ENCODE measurements at regions not wholly inside any gene's neighbourhood (a gene's known extent, or its start where the extent isn't known, plus 50 kb on each side); places are given as distances from the start of the nearest gene placed in this dataset.
"Not testable (repeated sequence)": the region's sequence is repeated elsewhere in the genome, so short reads cannot be mapped to it uniquely, and the experiment has no call there.

DNA sequence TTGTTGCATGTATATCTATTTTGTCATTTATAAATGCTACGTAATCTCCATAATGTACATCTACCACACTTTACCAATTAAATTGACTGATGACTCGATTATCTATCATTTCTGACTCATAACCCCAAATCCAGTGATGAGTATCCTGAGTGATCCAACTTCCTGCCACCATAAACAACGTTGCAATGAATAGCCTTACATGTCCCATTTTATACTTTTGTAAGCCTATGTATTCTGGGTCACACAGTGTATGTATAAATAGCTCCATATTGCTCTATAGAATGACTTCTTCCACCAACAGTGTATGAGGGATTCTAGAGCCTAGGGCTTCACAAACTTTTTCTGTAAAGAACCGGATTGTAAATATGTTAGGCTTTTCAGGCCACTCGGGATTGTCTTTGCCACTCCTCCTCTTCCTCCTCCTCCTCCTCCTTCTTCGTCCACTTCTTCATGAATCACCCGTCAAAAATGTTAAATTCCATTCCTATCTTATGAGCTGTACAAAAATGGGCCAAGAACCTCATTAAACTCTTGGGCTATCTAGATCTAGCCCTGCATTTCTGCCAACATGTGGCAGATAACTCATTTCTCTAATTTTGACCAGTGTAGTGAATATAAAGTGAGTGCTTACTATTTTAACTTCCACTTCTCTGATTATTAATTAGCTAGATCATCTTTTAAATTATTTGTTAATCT lies 672.2 kb upstream of the AMOT start:
- peak; percentile 68 for DNase-seq (ENCODE audit: low read depth)

DNA sequence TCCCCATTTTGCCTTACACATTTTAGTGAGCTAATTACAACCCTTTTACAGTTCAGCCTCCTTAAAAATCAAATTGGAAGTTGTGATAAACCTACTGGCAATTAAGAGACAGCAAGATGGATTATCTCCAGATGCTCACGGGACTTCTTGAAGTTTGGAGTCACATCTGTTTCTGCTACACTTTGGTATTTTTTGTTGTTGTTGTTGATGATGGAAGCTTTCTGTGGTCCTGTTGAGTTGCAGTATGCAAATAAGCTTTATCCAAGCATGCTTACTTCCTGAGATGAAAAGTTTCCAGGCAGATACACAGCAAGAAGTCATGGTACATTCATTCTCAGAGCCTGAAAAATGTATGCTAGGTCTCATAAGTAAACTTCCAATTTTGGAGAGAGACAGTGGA lies 670.0 kb upstream of the AMOT start:
- no peak for DNase-seq (ENCODE audit: low read depth)

DNA sequence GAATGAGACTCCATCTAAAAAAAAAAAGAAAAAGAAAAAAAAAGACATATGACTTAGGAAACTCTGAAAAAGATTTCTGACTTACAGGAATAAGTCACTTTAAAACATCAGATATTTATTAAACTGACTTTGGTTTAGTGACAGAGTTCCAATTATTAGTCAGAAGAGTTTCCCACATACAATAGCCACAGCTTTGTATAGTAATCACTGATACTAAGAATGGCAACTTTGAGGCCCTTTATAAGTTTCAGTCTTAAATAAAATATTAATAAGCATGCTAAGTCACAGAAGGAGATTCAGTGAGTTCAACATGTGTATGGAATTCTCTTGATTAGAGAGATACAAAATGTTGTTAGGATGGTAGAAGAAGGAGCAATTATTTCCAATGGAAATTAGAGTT lies 652.3 kb upstream of the AMOT start:
- no peak for DNase-seq (ENCODE audit: low read depth)

DNA sequence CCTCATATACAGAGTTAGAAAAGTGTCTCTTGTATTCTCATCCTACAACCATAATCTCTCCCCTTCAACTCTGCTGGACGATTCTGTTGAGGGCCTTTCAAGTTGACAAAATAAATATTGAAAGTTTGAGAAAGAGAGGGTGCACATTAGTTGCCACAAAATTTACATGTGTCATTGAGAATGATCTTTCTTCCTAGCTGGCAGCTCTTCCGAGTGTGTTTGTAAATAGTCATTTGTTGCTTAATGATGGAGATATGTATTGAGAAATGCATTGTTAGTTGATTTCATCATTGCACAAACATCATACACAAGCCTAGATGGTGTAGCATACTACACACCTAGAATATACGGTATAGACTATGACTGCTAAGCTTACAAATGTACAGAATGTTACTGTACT lies 632.8 kb upstream of the AMOT start:
- no peak for DNase-seq (ENCODE audit: low read depth)

DNA sequence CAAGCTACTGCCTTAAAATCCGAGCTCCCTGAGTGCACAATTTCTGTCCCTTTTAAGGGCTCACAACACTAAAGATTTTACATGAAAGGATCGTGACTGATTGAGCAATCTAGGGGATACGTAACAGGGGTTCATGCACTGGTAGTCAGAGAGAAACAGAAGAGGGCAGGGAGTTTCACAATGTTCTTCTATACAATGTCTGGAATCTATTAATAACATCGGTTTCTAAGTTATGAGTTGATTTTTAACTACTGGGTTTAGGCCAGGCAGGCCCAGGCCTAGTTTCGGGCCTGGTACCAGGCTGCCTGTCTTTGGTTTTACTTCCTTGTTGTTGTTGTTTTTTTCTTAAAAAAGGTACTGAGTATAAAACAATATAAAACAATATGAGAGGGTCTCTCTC lies 632.4 kb upstream of the AMOT start:
- not testable (repeated sequence) for DNase-seq (ENCODE audit: low read depth)

DNA sequence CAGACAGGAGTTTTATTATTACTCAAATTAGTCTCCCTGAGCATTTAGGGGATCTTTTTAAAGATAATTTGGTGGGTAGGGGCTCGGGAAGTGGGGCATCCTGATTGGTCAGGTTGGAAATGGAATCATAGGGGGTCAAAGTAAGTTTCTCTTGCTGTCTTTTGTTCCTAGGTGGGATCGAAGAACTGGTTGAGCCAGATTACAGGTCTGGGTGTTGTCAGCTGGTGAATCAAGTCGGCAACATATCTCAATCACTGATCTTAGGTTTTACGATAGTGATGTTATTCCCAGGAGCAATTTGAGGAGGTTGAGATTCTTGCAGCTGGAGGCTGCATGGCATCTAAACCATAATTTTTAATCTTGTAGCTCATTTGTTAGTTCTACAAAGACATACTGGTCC lies 629.5 kb upstream of the AMOT start:
- no peak for DNase-seq (ENCODE audit: low read depth)

DNA sequence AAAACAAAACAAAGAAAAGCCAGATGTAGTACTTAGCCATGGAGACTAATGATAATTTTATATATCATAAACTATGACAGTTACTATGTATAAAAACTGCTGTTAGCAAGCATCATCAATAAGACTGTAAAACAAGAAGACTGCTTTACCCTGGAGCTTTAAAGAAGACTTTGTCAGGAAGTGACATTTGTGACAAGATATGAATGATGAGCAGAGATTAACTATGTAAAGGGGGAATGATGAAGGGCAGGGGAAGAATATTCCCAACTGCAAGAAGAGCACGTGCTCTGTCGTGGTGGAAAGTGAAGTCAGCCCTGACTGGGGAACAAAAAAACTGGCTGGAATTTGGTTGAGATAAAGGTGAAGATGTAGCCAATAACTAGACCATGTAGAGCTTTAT lies 617.1 kb upstream of the AMOT start:
- no peak for DNase-seq (ENCODE audit: low read depth)

DNA sequence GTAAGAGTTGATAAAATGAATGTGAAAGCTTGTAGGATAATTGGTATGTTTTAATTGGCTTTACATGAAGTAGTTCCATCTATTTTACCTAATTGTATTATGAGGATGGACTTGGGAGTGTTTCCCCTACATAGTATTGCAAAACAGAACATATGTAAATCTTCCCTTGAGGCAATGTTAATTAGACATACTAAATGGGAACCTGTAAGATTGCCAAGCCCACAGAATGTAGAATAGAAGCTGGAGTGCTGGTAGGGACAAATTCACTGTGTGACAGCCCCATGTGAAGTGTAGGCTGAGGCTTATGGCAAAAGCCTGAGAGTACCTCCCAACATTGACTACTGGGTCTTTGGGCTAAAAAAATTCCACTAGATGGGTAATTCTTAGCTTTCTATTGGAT lies 615.0 kb upstream of the AMOT start:
- no peak for DNase-seq (ENCODE audit: low read depth)

DNA sequence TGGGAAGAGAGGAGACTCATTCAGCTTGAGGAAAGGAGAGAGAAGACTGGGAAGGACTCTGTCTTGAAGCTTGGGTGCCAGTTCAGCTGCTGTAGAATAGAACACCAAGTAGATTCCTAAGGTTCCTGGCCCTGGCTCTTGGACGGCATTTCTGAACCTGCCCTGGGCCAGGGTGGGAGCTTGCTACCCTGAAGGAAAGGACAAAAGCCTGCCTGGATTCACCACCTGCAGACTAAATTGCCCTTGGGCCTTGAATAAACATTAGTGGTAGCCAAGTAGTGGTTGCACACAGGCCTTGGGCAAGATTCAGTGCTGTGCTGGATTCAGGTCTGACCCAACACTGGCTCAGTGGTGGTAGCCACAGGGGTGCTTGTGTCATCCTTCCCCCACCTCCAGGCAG lies 588.4 kb upstream of the AMOT start:
- DNase-seq (ENCODE audit: low read depth) = no peak

DNA sequence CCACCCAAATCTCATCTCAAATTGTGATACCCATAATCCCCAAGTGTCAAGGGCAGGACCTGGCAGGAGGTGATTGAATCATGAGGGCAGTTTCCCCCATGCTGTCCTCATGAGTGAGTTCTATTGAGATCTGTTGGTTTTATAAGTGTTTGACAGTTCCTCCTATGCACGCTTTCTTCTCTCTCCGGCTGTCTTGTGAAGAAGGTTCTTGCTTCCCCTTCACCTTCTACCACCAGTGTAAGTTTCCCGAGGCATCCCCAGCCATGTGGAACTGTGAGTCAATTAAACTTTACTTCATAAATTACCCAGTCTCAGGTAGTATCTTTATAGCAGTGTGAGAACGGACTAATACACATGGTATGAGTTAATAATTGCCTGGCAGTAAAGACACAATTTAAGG lies 581.7 kb upstream of the AMOT start:
- DNase-seq (ENCODE audit: low read depth) = no peak

DNA sequence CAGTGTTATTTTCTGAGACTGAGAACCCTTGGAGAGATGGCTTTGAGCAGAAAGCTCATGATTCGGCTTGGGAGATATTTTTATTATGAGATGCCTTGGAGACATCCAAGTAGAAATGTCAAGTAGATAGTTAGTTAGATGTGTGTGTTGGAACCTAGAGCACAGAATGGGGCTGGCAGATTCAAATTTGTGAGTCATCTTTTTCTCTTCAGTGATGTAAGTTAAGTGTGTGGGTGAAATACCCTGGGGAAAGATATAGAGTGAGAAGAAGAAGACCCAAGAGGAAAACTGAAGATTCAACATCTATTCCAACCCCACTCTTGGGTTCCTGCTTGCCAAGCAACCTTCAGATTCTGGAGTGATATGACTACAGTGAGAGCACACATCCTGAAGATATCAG lies 580.8 kb upstream of the AMOT start:
- no peak for DNase-seq (ENCODE audit: low read depth)

DNA sequence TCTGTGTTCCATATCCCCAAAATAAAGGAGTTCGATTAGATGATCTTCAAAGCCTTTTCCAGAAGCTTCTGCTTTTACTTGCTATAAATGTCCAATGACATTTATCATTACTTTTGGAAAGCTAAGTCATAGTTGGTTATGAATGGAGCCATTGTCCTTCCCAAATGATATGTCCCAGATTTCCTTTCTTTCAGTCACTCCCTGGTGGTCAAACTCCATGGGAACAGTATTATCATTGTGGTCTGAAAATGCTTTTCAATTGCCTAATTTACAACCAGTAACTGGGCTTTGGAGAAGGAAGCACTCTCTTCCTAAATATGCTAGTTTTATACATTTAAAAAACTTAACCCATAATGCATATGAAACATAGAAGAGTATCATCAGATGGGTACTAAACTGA lies 571.5 kb upstream of the AMOT start:
- DNase-seq (ENCODE audit: low read depth) = no peak

DNA sequence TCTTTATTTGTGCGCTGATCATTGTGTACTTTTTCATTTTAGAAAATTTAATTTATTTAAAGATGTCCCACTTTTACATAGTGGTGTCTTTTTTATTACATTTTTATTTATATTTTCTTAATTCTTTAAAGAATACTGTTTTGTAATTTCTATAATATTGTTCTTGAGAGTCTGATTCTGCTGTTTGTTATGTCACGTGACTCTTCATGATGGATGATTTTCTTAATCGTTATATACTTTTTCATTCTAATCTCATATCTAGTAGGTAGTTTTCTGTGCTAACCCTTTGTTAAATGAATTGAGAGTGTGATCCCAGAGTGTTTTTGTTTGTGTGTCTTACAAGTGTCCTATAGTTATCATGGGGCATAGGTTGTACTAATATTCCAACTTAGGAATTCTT lies 568.2 kb upstream of the AMOT start:
- DNase-seq (ENCODE audit: low read depth) = no peak

DNA sequence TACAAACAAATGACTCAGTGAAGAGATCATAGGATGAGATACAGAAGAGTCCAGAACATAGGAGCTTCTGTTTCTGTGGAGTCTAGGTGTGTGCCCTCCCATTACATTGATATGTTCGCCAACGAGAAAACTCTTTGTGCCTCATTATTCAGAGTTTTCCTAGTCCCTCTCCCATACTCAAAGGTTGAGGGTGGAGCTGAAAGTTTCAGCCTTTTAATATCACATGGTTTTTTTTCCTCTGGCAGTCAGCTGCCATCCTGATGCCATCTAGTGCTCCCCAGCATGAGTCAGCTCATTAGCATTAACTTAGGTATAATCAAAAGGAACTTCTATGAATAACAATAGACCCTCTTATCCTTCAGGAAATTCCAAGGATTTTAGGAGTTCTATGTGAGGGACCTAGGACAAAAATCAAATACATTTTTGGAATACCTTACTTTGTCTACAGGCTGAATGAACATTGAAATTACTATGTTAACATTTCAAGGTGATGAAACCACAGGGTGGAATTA lies 559.6 kb upstream of the AMOT start:
- no peak for DNase-seq (ENCODE audit: low read depth)

DNA sequence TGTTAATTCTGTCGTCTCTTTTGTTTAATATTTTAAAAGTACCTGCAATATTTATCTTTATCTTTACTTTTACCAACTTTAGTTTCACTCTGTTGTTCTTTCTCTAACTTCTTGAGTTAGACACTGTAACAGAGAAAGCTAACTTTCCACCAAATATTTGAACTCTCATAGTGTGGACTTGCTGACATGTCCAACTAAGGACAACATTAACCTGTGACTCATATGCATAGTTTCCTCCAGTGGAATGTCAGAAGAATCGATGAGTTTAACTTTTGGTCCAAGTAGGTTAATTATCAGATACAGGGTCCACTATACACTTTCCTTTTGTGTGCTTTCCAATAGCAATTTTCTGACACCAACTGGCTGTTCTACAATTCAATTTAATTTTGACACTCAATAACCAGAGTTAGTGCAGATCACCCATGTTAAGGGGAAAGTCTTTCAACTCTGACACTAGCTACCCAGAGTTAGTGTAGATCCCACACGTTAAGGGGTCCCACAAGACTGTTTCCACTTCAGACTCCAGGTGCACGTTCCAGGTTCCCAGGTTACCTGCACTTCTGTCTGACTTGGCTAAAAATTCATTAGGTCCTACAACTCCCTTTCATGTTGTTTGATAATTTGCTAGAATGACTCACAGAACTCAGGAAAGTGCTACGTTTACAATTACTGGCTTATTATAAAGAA lies 559.0 kb upstream of the AMOT start:
- DNase-seq (ENCODE audit: low read depth) = no peak

DNA sequence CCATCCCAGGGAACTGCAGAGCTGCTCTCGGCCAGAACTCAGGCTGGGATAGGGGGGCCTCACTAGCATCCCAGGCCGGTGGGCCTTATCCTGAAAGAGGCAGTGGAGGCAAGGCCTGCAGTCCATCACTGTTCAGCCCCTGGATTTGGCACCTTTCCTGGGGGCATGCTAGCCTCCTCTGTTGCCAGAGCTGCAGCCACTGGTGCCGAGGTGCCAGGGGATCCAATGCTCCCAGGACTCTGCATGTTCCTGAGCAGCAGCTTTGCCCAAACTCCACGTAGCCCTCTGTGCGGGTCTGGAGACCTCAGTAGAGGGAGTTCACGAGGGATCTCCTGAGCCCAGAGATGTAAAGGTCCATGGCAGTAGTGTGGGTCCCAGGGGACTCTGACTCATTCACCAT lies 551.7 kb upstream of the AMOT start:
- DNase-seq (ENCODE audit: low read depth) = no peak

DNA sequence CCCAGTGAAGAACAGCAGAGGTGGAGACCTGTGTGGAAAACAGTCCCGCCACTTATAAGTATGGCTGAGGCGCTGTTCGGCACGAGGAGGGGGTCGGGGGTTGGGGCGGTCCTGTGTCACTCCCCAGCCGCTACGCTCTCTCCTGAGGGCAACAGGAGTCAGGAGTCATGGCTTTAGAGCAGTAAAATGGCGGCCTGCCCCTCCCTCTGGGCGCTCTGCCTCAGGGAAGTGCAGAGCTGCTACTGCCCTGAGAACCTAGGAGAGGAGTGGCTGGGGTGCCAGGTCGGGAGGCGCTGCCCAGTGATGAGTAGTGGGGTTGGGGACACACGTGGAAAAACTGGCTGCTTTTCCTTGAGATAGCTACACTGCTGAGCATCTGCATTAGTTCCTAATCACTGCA lies 551.2 kb upstream of the AMOT start:
- DNase-seq (ENCODE audit: low read depth) = no peak

DNA sequence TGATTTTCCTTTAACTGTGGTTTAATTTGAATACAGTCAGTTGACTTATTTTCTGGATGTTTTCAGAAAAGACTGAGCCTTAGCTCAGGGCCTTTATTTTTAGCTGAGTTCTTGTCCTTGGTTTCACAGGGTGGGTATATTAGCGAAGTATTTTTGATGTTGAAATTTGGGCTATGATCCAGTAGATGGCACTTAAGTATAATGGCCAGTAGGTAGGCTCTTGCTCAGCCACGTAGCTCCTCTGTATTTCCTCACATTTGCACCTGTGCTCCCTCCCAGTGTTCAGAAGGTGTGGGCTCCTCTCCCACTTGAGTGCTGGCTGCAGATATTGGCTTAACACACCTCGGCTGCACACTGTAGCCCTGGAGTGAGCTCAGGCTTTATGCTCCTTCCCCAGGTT lies 549.9 kb upstream of the AMOT start:
- no peak for DNase-seq (ENCODE audit: low read depth)

DNA sequence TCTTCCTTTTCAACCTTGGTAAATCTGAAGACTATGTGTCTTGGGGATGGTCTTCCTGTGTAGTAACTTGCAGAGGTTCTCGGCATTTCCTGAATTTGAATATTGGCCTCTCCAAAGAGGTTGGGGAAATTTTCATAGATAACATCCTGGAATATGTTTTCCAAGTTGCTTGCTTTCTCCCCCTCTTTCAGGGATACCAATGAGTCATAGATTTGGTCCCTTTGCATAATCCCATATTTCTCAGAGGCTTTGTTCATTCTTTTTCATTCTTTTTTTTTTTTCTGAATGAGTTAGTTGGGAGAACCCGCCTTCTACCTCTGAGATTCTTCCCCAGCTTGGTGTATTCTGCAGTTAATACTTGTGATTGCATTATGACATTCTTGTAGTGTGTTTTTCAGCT lies 549.2 kb upstream of the AMOT start:
- no peak for DNase-seq (ENCODE audit: low read depth)

DNA sequence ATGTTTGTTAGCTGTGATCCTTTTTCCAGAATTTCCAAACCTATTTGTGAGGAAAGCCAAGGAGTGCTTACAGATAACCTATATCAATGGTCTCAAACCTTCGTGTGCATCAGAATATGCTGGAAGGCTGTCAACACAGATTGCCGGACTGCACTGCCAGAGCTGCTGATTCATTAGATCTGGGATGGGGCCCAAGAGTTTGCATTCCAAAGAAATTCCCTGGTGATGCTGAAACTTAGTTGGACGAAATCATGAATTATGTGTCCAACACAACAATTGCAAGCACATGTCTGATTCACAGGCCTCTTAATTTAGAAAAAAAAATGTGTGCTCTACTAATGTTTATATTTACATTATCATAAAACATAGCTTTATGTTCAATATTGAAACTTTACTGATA lies 544.0 kb upstream of the AMOT start:
- peak; percentile 71 for DNase-seq (ENCODE audit: low read depth)

DNA sequence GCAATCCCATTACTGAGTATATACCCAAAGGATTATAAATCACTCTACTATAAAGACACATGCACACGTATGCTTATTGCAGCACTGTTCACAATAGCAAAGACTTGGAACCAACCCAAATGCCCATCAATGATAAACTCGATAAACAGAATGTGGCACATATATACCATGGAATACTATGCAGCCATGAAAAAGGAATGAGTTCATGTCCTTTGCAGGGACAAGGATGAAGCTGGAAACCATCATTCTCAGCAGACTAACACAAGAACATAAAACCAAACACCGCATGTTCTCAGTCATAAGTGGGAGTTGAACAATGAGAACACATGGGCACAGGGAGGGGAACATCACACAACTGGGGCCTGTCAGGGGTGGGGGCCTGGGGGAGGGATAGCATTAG lies 532.8 kb upstream of the AMOT start:
- DNase-seq (ENCODE audit: low read depth) = not testable (repeated sequence)

DNA sequence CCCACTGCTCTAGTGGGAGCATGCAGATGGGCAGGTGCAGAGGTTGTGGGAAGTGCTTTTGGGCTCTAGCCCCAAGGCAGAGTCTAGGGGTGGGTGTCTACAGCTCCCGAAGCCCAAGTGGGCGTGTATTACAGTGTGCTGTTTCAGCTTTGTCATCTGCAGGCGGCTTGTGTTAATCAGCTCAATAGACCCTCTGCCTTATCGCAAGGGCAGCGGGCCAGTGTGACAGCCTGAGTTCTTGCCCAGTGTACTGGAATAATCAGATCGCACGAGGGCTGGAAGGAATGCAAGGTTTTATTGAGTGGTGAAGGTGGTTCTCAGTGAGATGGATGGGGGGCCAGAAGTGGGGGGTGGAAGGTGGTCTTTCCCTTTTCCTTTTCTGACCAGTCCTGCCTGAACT lies 529.4 kb upstream of the AMOT start:
- no peak for DNase-seq (ENCODE audit: low read depth)

DNA sequence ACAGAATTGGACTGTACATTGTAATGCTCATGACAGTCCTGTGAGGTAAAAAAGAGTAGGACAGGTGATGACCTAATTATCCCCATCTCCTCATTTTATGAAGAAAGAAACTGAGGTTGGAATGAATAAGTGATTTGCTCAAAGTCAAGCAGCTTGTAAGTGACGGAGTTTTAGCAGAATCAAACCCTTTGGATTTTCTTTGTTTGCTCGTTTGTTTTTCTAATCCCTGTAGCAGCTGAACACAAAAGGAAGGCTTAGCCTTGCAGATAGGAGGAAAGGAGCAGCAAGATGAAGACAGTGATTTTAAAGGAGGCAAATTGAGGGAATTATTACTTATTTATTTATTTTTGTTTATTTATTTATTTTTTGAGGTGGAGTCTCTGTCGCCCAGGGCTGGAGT lies 528.4 kb upstream of the AMOT start:
- DNase-seq (ENCODE audit: low read depth) = no peak

DNA sequence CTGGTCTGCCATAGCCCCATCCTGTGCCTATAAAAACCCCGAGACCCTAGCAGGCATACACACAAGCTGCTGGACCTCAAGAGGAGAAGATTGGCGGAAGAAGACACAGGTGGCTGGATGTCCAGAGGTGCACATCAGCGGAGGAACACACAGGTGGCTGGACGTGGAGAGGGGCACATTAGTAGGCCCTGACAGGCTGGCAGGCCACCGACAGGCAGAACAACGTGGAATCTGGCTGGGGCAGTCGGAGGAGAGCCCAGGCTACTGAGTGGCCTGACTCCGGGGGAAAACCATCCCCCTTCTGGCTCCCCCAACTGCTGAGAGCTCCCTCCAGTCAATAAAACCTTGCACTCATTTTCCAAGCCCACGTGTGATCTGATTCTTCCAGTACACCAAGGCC lies 512.5 kb upstream of the AMOT start:
- no peak for DNase-seq (ENCODE audit: low read depth)

Data from amniotic epithelial cell (primary cell).